Ovary (tissue), 7 donors: ENCODE measurements at regions not wholly inside any gene's neighbourhood (a gene's known extent, or its start where the extent isn't known, plus 50 kb on each side); places are given as distances from the start of the nearest gene placed in this dataset.

Source experiments
- DNase-seq, 5 donors: peaks; one replicate each; pipeline ENCODE4 v3.0.0-alpha.2; 2019 to 2020
- H3K27ac ChIP-seq, 2 donors: fragments of 200-600 bp; one replicate each; pipeline versions ENCODE4 v1.5.1 to v1.8.0; 2019 to 2022
- H3K27me3 ChIP-seq: fragments of 200-600 bp; one replicate; pipeline ENCODE4 v1.8.0; 2022
- H3K36me3 ChIP-seq: fragments of 200-600 bp; sonication (generic); one replicate; pipeline ENCODE4 v1.5.1; 2019
- H3K4me1 ChIP-seq: one replicate; pipeline ENCODE4 v1.8.1; 2013; ENCODE audit warnings: mild to moderate bottlenecking, moderate library complexity; ENCODE audit not compliant: insufficient read depth
- H3K4me3 ChIP-seq: fragments of 200-600 bp; sonication (generic); one replicate; pipeline ENCODE4 v1.5.1; 2017
- H3K9me3 ChIP-seq, 2 donors: fragments of 200-600 bp in 1 of 2; sonication (generic) in 1 of 2; one replicate each; pipeline versions ENCODE4 v1.5.1 to v1.8.1; 2013 to 2019; ENCODE audit warnings: mild to moderate bottlenecking in 1 of 2, moderate library complexity in 1 of 2
- CTCF ChIP-seq, 3 donors: fragments of 450-650 bp in 2 of 3; fragments of 200-600 bp in 1 of 3; IDR thresholded peaks; one replicate each; pipeline versions ENCODE4 v1.5.1 to v1.8.0; 2016 to 2022; ENCODE audit warnings: antibody characterized with exemption in 3 of 3, mild to moderate bottlenecking in 1 of 3
- EP300 ChIP-seq: sonication (generic); formaldehyde crosslinking; IDR thresholded peaks from one replicate; pipeline ENCODE4 v1.6.1; 2017; ENCODE audit warnings: antibody characterized with exemption
- POLR2A ChIP-seq: fragments of 450-650 bp; IDR thresholded peaks from one replicate; pipeline ENCODE4 v1.6.1; 2017; ENCODE audit warnings: antibody characterized with exemption, mild to moderate bottlenecking, moderate library complexity
- WGBS, 3 donors: extraction: QIAGEN DNeasy Blood & Tissue Kit in 1 of 3; methylation state at CpG; one replicate each; pipeline versions ENCODE4 v1.1.5 to v1.1.7; 2013 to 2017; 5-methylcytosine and 5-hydroxymethylcytosine counted together
- intact Hi-C, 4 donors: fragments of 100-400 bp; cut with DNase I; formaldehyde crosslinking; loops; one replicate each; pipeline versions ENCODE4 v1.11.0 to v1.15.1; 2022 to 2023
- donor health status: DM: no; HTN: no; CAD: no; lungs with moderate emphysema.
- donor health status: DM: no; HTN: no; CAD: no.
- donor health status: Bipolar disorder and iron deficiency.
- donor health status: DM: no; HTN: no; CAD: no.
- donor health status: DM: yes; HTN: yes; CAD: no.

- no peak overlapping the region for H3K27ac ChIP-seq
- no peaks in the 10 kb centered on the region for H3K27me3 ChIP-seq
- intact Hi-C loops = no loop called here
- no peaks in the 10 kb centered on the region for H3K9me3 ChIP-seq
- TF ChIP-seq CTCF (IDR thresholded peaks at IDR 0.05) = no peak
- no peak for TF ChIP-seq EP300
- no peak for TF ChIP-seq POLR2A
- H3K36me3 ChIP-seq = no peaks in the 10 kb centered on the region
- DNase-seq = no peak
- H3K4me3 ChIP-seq = no peak overlapping the region
- no peaks in the 10 kb centered on the region for H3K4me1 ChIP-seq
- WGBS, 3 donors = 87 to 91% (median 91%) methylated on average over 1 of the region's 1 CpG
Measured at GRCh38 chr13:67439365-67439764, 209.2 kb upstream of the PCDH9 start.

GRCh38 chr13:67438465-67438864 lies 208.3 kb upstream of the PCDH9 start:
- Histone ChIP-seq H3K27me3 (no peaks in the 10 kb centered on the region), H3K4me3 (no peak overlapping the region), H3K27ac (no peak overlapping the region), H3K4me1 (no peaks in the 10 kb centered on the region), H3K9me3 (no peaks in the 10 kb centered on the region), H3K36me3 (no peaks in the 10 kb centered on the region)
- DNase-seq = no peak
- WGBS, 3 donors = 74 to 82% (median 75%) methylated on average over 3 of the region's 3 CpGs
- TF ChIP-seq CTCF (IDR thresholded peaks at IDR 0.05) = no peak
- TF ChIP-seq POLR2A = no peak
- TF ChIP-seq EP300 = no peak
- intact Hi-C loops = no loop called here

GRCh38 chr13:67437244-67437643 lies 207.1 kb upstream of the PCDH9 start:
- 21 to 24% (median 21%) methylated on average over 5 of the region's 5 CpGs for WGBS, 3 donors
- intact Hi-C loops = no loop called here
- DNase-seq = no peak
- Histone ChIP-seq H3K36me3 (no peaks in the 10 kb centered on the region), H3K9me3 (no peaks in the 10 kb centered on the region), H3K27ac (no peak overlapping the region), H3K4me1 (no peaks in the 10 kb centered on the region), H3K4me3 (no peak overlapping the region), H3K27me3 (no peaks in the 10 kb centered on the region)
- TF ChIP-seq POLR2A (no peak), EP300 (no peak), CTCF (IDR thresholded peaks at IDR 0.05) (no peak)

GRCh38 chr13:67421475-67421874 lies 191.3 kb upstream of the PCDH9 start:
- WGBS, 3 donors = 27 to 47% (median 42%) methylated on average over 1 of the region's 1 CpG
- H3K4me3 ChIP-seq = no peak overlapping the region
- H3K36me3 ChIP-seq = no peaks in the 10 kb centered on the region
- intact Hi-C loops = no loop called here
- TF ChIP-seq POLR2A (no peak), CTCF (IDR thresholded peaks at IDR 0.05) (no peak), EP300 (no peak)
- H3K4me1 ChIP-seq = no peaks in the 10 kb centered on the region
- DNase-seq = no peak
- no peak overlapping the region for H3K27ac ChIP-seq
- no peaks in the 10 kb centered on the region for H3K27me3 ChIP-seq
- H3K9me3 ChIP-seq = no peaks in the 10 kb centered on the region
